Activated naive CD4-positive, alpha-beta T cell treated with anti-CD3 and anti-CD28 coated beads, Interleukin-2, amount 50 U/mL, for 72 hours (primary cell): ENCODE measurements at regions not wholly inside any gene's neighbourhood (a gene's known extent, or its start where the extent isn't known, plus 50 kb on each side); places are given as distances from the start of the nearest gene placed in this dataset.
"Not testable (repeated sequence)": the region's sequence is repeated elsewhere in the genome, so short reads cannot be mapped to it uniquely, and the experiment has no call there.

ENCODE experiments used
- ATAC-seq, 2 donors: fragments of 150-1000 bp; cut with Tn5 transposase; 2 replicates each; pipeline ENCODE4 v1.10.0; 2021; ENCODE audit warnings: mild to moderate bottlenecking in 2 of 2, moderate library complexity in 2 of 2
- DNase-seq, 2 donors: peaks; one replicate each; pipeline ENCODE4 v3.0.0; 2021 to 2022; ENCODE audit warnings: low spot score in 2 of 2
- H3K27ac Mint-ChIP-seq, 2 donors: one replicate each; pipeline ENCODE4 v1.8.0; 2022; ENCODE audit warnings: mild to moderate bottlenecking in 2 of 2, mixed read lengths in 2 of 2
- H3K36me3 Mint-ChIP-seq, 2 donors: one replicate each; pipeline ENCODE4 v1.8.0; 2022; ENCODE audit warnings: mixed read lengths in 2 of 2
- H3K9me3 Mint-ChIP-seq, 2 donors: one replicate each; pipeline ENCODE4 v1.8.0; 2022; ENCODE audit warnings: mixed read lengths in 2 of 2

GRCh38 chr11:103716363-103716762 lies 320.1 kb upstream of the DDI1 start:
- Mint-ChIP-seq H3K36me3 (no peaks in the 10 kb centered on the region), H3K9me3 (no peaks in the 10 kb centered on the region), H3K27ac (no peak overlapping the region)
- DNase-seq (no peak), ATAC-seq (no peak)

- H3K36me3 Mint-ChIP-seq = peaks cover 0 to 16% of the 10 kb centered on the region in 2 donors
- ATAC-seq = no peak
- H3K9me3 Mint-ChIP-seq = peaks cover 23 to 28% of the 10 kb centered on the region in 2 donors
- no peak overlapping the region for H3K27ac Mint-ChIP-seq
- no peak for DNase-seq
These were observed 309.2 kb upstream of the DDI1 start for GRCh38 chr11:103727262-103727661.

- peaks cover 0 to 8% of the 10 kb centered on the region in 2 donors for H3K36me3 Mint-ChIP-seq
- H3K9me3 Mint-ChIP-seq = peaks cover 17 to 25% of the 10 kb centered on the region in 2 donors
- no peak for ATAC-seq
- H3K27ac Mint-ChIP-seq = no peak overlapping the region
- no peak for DNase-seq
These were observed 306.8 kb upstream of the DDI1 start for GRCh38 chr11:103729617-103730016.

- ATAC-seq (no peak), DNase-seq (no peak)
- Mint-ChIP-seq H3K27ac (no peak overlapping the region), H3K9me3 (peaks cover 17 to 22% of the 10 kb centered on the region in 2 donors), H3K36me3 (peaks cover 0 to 8% of the 10 kb centered on the region in 2 donors)
These were observed 306.1 kb upstream of the DDI1 start for GRCh38 chr11:103730131-103730940.

- DNase-seq (no peak), ATAC-seq (no peak)
- Mint-ChIP-seq H3K9me3 (peaks cover 9 to 16% of the 10 kb centered on the region in 2 donors), H3K27ac (no peak overlapping the region), H3K36me3 (peaks cover 0 to 8% of the 10 kb centered on the region in 2 donors)
These were observed 304.8 kb upstream of the DDI1 start for GRCh38 chr11:103731670-103732069.

GRCh38 chr11:103733889-103734288 lies 302.6 kb upstream of the DDI1 start:
- no peak for ATAC-seq
- Mint-ChIP-seq H3K36me3 (no peaks in the 10 kb centered on the region), H3K27ac (no peak overlapping the region), H3K9me3 (peaks cover 0 to 15% of the 10 kb centered on the region in 2 donors)
- no peak for DNase-seq

- DNase-seq (no peak), ATAC-seq (no peak)
- H3K36me3 Mint-ChIP-seq = no peaks in the 10 kb centered on the region
- no peak overlapping the region for H3K27ac Mint-ChIP-seq
- peaks cover 5 to 15% of the 10 kb centered on the region in 2 donors for H3K9me3 Mint-ChIP-seq
These were observed 300.9 kb upstream of the DDI1 start for GRCh38 chr11:103735497-103736032.

GRCh38 chr11:103736315-103737036 lies 300.0 kb upstream of the DDI1 start:
- peaks cover 5 to 15% of the 10 kb centered on the region in 2 donors for H3K9me3 Mint-ChIP-seq
- no peak overlapping the region for H3K27ac Mint-ChIP-seq
- no peak for DNase-seq
- no peak for ATAC-seq
- no peaks in the 10 kb centered on the region for H3K36me3 Mint-ChIP-seq

- DNase-seq (no peak), ATAC-seq (no peak)
- Mint-ChIP-seq H3K36me3 (no peaks in the 10 kb centered on the region), H3K27ac (no peak overlapping the region), H3K9me3 (peaks cover 5 to 15% of the 10 kb centered on the region in 2 donors)
These were observed 299.3 kb upstream of the DDI1 start for GRCh38 chr11:103737037-103737622.

- H3K27ac Mint-ChIP-seq = no peak overlapping the region
- ATAC-seq (no peak), DNase-seq (no peak)
- peaks cover 5 to 15% of the 10 kb centered on the region in 2 donors for H3K9me3 Mint-ChIP-seq
- no peaks in the 10 kb centered on the region for H3K36me3 Mint-ChIP-seq
These were observed 298.7 kb upstream of the DDI1 start for GRCh38 chr11:103737747-103738146.

GRCh38 chr11:103739074-103739796 lies 297.2 kb upstream of the DDI1 start:
- H3K9me3 Mint-ChIP-seq = peaks cover 5 to 11% of the 10 kb centered on the region in 2 donors
- not testable (repeated sequence) for H3K27ac Mint-ChIP-seq, ATAC-seq, DNase-seq, H3K36me3 Mint-ChIP-seq

- DNase-seq = no peak
- Mint-ChIP-seq H3K27ac (no peak overlapping the region), H3K9me3 (peaks cover 0 to 3% of the 10 kb centered on the region in 2 donors), H3K36me3 (no peaks in the 10 kb centered on the region)
- no peak for ATAC-seq
These were observed 291.8 kb upstream of the DDI1 start for GRCh38 chr11:103744496-103745153.

- H3K27ac Mint-ChIP-seq = no peak overlapping the region
- H3K9me3 Mint-ChIP-seq = peaks cover 0 to 7% of the 10 kb centered on the region in 2 donors
- H3K36me3 Mint-ChIP-seq = no peaks in the 10 kb centered on the region
- ATAC-seq = no peak
- DNase-seq = no peak
These were observed 287.3 kb upstream of the DDI1 start for GRCh38 chr11:103749158-103749557.

- Mint-ChIP-seq H3K9me3 (peaks cover 10% of the 10 kb centered on the region in 2 donors), H3K27ac (no peak overlapping the region), H3K36me3 (peaks cover 0 to 6% of the 10 kb centered on the region in 2 donors)
- no peak for ATAC-seq
- DNase-seq = no peak
These were observed 267.6 kb upstream of the DDI1 start for GRCh38 chr11:103768816-103769215.

GRCh38 chr11:103773059-103773458 lies 263.4 kb upstream of the DDI1 start:
- Mint-ChIP-seq H3K27ac (no peak overlapping the region), H3K36me3 (no peaks in the 10 kb centered on the region), H3K9me3 (peaks cover 0 to 3% of the 10 kb centered on the region in 2 donors)
- ATAC-seq = no peak
- DNase-seq = no peak

GRCh38 chr11:103773537-103773936 lies 262.9 kb upstream of the DDI1 start:
- no peak for ATAC-seq
- Mint-ChIP-seq H3K36me3 (no peaks in the 10 kb centered on the region), H3K9me3 (peaks cover 0 to 3% of the 10 kb centered on the region in 2 donors), H3K27ac (no peak overlapping the region)
- no peak for DNase-seq
